COLO829 (cell line): ENCODE measurements at regions not wholly inside any gene's neighbourhood (a gene's known extent, or its start where the extent isn't known, plus 50 kb on each side); places are given as distances from the start of the nearest gene placed in this dataset.
A peak's percentile ranks its signal among the peaks of the same experiment; 100 is the strongest.

Source experiments
- DNase-seq: peaks from one replicate; pipeline ENCODE4 v3.0.0; 2012; ENCODE audit warnings: low spot score

GRCh38 chr15:70473581-70474370 lies 289.6 kb downstream of the UACA start:
- no peak for DNase-seq

GRCh38 chr15:70471517-70471916 lies 291.8 kb downstream of the UACA start:
- DNase-seq = no peak

- no peak for DNase-seq
Measured at GRCh38 chr15:70470556-70471191, 292.7 kb downstream of the UACA start.

- DNase-seq = no peak
Measured at GRCh38 chr15:70469651-70470555, 293.5 kb downstream of the UACA start.

GRCh38 chr15:70469182-70469581 lies 294.2 kb downstream of the UACA start:
- no peak for DNase-seq

GRCh38 chr15:70466895-70467529 lies 296.3 kb downstream of the UACA start:
- DNase-seq = peak; percentile 28

- no peak for DNase-seq
Measured at GRCh38 chr15:70466305-70466704, 297.1 kb downstream of the UACA start.

- no peak for DNase-seq
Measured at GRCh38 chr15:70465812-70466211, 297.5 kb downstream of the UACA start.

GRCh38 chr15:70463453-70463834 lies 299.9 kb downstream of the UACA start:
- no peak for DNase-seq

GRCh38 chr15:70461992-70462391 lies 301.4 kb downstream of the UACA start:
- DNase-seq = no peak

- DNase-seq = no peak
Measured at GRCh38 chr15:70461017-70461416, 302.3 kb downstream of the UACA start.

- DNase-seq = no peak
Measured at GRCh38 chr15:70459312-70459711, 304.0 kb downstream of the UACA start.

- no peak for DNase-seq
Measured at GRCh38 chr15:70453766-70454165, 309.6 kb downstream of the UACA start.

- DNase-seq = no peak
Measured at GRCh38 chr15:70453238-70453637, 310.1 kb downstream of the UACA start.

- no peak for DNase-seq
Measured at GRCh38 chr15:70451821-70452653, 311.3 kb downstream of the UACA start.

GRCh38 chr15:70450142-70450443 lies 313.3 kb downstream of the UACA start:
- no peak for DNase-seq

GRCh38 chr15:70449311-70450141 lies 313.8 kb downstream of the UACA start:
- DNase-seq = no peak

GRCh38 chr15:70447928-70448698 lies 315.2 kb downstream of the UACA start:
- no peak for DNase-seq

- no peak for DNase-seq
Measured at GRCh38 chr15:70447521-70447920, 315.8 kb downstream of the UACA start.

- DNase-seq = no peak
Measured at GRCh38 chr15:70447081-70447480, 316.3 kb downstream of the UACA start.
